KBM-7 (cell line): ENCODE measurements at regions not wholly inside any gene's neighbourhood (a gene's known extent, or its start where the extent isn't known, plus 50 kb on each side); places are given as distances from the start of the nearest gene placed in this dataset.

Experiments
- DNase-seq: peaks from one replicate; pipeline ENCODE4 v3.0.0-alpha.2; 2015
- in situ Hi-C: fragments of 300-500 bp; cut with MboI; formaldehyde crosslinking; loops from 2 replicates; pipeline ENCODE4 v1.14.3; 2020; ENCODE audit warnings: low sequenced_read_pairs, low pct_unique_long_range_greater_than_20kb, mixed read lengths

DNA sequence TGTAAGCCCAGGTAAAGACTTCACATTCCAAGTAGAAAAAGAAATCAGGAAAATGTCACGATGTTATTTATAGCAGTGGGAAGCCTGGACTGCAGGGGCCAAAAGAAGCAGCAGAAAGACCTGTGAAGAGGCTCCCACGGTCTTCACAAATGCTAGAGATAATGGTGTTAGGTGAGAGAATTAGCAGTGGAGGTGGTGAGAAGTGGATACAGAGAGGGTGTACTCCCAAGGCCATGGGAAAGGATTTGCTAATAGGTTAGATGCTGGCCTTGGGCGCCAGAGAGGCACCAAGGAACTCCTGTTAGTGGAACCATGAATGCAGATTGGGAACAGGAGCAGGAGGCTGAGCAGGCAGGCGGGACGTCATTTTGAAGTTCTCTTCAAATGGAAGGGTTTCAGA is 386.1 kb downstream of the C12orf75 start:
- in situ Hi-C loops = no loop called here
- no peak for DNase-seq

DNA sequence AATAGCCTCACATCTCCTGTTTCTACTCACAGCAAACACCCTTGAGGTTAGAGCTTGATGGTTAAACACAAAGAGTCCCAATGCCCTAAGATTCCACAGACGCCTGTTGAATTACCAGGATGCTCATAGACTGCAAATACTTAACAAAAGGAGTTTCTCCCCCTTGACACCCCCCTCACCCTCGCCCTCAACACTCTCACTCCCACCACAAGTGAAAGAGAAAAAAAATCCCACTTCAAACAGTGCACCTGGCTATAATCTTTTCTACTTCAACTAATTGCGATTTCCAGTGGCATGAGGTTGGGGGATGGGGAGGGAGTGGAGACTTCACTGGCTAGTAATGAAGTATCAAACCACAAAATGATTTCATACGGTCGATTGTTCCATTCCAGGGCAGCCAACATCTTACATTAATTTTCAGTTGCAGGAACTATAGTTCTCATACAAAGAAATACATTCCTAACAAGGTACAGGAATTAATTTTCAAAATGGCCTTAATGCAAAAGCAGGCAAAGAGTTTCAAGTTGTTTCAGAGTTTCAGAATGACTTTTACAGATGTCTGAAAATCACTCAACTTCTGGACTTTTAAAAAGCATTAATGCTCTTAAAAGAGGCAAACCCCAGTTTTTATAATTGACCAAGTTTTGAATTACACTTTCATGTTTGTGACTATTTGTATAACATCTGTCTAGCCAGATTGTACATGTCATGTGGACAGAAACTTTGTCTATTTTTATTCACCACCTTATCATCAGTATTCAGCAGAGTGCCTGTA is 390.7 kb downstream of the C12orf75 start:
- no peak for DNase-seq
- in situ Hi-C loops = no loop called here

- no peak for DNase-seq
- in situ Hi-C loops = no loop called here
Measured at GRCh38 chr12:105721891-105722290, 391.4 kb downstream of the C12orf75 start.

DNA sequence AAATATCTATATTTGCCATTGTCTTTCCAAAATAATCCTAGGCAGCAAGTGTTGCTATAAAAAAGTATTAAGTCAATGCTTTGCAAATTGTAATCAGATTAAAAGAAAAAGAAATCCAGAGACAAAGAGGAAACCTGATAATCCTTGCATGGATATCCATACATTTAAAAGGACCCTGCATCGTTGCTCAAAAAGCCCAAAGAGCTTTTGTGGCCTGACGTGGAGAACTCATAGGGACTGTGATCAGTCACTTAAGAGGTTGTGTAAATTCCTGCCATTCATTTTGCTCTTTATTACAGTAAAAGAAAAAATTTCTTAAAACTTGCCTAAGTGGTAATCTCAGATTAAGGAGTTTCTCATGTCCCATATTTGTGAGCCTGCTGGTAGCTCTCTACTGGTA is 392.6 kb downstream of the C12orf75 start:
- in situ Hi-C loops = no loop called here

GRCh38 chr12:105723494-105723893 is 393.0 kb downstream of the C12orf75 start:
- in situ Hi-C loops = no loop called here
- no peak for DNase-seq

More for the DNA sequence above, 392.6 kb downstream of the C12orf75 start:
- no peak for DNase-seq

DNA sequence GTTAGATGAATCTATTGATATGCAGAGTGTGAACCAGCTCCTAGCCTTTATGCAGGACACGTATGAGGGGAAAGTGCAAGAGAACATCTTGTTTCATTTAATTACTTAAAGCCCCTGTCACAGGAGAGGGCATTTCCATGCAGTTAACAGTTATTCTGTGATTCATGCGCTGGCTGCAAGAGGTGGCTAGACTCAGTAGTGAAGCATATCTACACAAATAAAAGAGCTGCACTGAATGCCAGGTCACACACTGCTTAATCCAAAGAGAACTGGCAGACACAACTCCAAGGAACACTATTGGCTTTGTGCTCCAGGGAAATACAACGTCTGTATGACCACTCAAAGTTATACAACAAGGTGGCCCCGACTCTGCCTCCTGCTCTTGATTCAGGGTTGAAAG is 394.1 kb downstream of the C12orf75 start:
- in situ Hi-C loops = no loop called here
- no peak for DNase-seq

GRCh38 chr12:105725054-105725453 is 394.6 kb downstream of the C12orf75 start:
- in situ Hi-C loops = no loop called here
- DNase-seq = no peak

DNA sequence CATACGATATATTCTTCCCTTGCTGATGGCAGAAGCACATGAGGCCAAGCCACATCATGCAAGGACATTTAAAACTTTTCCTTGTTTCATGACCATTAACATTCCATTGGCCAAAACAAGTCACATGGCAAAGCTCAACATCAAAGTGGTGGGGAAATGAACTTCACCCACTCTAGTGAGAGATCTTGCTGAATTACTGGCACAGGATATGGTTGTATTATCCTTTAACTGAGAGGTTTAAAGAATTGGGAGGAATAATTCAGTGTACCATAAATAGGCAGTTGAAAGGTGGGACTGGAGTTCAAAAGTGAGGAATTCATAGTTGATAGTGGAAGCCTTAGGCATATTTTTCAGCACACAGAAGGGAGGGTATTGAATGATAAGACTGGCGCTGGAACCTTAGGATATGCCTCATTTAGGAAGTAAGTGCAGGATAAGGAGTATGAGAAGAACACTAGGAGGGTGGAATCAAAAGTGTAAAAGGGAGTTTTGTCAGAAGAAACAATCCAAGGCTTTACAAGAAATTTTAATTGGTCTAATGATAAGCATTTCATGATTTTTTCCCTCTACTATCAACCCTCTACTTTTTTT is 398.8 kb downstream of the C12orf75 start:
- DNase-seq = no peak
- in situ Hi-C loops = no loop called here

- in situ Hi-C loops = no loop called here
- no peak for DNase-seq
Measured at GRCh38 chr12:105729926-105730325, 399.4 kb downstream of the C12orf75 start.

DNA sequence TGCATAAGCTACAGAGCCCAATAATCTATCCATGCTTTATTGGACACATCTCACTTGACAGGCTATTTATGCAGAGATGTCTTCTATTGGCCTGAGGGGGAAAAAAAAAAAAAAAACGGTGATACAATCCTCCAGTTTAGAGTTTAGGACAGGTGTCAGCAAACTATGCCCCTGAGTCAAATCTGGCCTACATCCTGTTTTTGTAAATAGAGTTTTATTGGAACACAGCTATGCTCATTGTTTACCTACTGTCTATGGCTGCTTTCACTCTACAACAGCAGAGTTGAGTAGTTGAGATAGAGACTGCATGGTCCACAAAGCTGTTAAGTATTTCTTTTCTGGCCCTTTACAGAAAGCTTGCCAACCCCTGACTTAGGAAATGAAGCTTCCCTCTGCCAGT is 403.1 kb downstream of the C12orf75 start:
- no peak for DNase-seq
- in situ Hi-C loops = no loop called here

DNA sequence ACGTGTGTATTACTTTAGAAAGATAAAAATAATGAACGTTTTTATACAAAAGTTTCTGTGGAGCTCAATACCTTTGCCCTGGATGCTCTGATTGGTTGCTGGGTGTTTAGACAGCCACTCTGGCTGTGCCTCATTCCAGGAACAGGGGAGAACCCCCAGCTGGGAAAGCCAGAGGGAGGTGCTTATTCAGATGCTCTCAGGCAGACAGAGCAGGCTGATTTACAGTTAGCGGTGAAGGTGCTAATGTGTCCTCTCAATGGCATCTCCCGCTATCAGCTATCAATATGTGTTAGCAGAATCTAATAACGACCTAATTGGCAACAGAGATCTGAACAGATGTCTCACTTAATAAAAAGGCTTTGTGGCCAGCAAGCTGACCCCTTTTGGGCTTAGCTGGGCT is 402.3 kb downstream of the NUAK1 start:
- in situ Hi-C loops = no loop called here
- DNase-seq = no peak

DNA sequence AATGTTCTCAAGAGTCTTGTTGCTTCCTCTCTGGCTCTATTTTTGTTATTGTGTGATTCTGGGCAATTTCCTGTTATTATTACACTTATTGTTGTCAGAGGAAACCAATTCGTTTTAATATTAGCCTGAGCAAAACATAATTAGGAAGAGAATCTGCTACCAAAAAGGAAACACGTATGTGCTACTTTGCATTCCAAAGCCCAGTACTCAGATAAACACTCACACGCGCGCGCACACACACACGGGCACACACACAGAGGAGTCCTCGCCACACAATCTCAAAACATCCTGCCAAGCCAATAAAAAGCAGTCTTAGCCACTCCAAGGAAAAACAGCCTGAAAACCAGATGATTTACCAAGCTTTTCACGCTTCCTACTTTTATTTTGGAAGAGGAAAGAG is 400.7 kb downstream of the NUAK1 start:
- no peak for DNase-seq
- in situ Hi-C loops = no loop called here

GRCh38 chr12:105740369-105740768 is 398.4 kb downstream of the NUAK1 start:
- in situ Hi-C loops = no loop called here

DNA sequence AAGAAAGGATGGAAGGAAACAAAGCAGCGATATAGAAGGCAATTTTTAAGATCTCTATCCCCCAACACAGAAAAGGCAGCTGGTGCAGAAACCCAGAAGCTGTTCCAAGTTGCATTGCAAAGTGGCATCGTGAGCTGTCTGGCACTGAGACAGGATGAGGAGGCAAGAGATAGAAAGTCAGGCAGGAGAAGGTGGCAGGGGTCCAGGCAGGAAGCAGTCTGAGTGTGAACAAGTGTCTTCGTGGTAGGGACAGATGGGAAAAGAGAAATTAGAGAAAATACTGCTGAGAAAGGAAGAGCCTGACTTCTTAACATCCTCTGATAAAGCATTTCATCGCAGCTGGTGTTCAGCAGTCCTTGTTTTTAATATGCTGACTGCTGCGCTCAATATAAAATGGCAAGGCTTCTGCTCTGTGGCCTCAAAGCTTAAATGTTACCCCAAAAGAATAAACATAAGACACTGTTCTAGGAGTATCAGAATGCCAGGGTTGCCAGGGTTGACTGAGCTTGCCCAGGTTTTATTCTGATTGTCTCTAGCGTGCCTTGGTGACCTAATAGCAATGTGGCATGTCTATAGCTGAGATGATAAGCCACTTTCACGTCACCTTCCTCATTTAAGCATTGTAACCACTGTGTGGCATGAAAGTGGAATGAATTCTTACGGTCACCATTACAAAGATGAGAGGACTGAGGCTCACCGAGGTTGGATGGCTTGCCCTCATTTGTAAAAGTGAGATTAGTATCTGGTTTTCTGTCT is 397.6 kb downstream of the NUAK1 start:
- in situ Hi-C loops = no loop called here
- DNase-seq = no peak

More at GRCh38 chr12:105740369-105740768, 398.4 kb downstream of the NUAK1 start:
- DNase-seq = no peak

GRCh38 chr12:105741786-105742566 is 396.8 kb downstream of the NUAK1 start:
- in situ Hi-C loops = no loop called here
- no peak for DNase-seq

GRCh38 chr12:105742567-105742874 is 396.2 kb downstream of the NUAK1 start:
- in situ Hi-C loops = no loop called here
- DNase-seq = no peak

GRCh38 chr12:105744371-105745058 is 394.2 kb downstream of the NUAK1 start:
- no peak for DNase-seq
- in situ Hi-C loops = no loop called here

- in situ Hi-C loops = no loop called here
- no peak for DNase-seq
Measured at GRCh38 chr12:105745811-105746210, 392.9 kb downstream of the NUAK1 start.
